Activated CD8-positive, alpha-beta T cell treated with anti-CD3 and anti-CD28 coated beads, Interleukin-2, amount 10 ng/mL, durations not matched to agents 7 days and 5 days (primary cell): ENCODE measurements at regions not wholly inside any gene's neighbourhood (a gene's known extent, or its start where the extent isn't known, plus 50 kb on each side); places are given as distances from the start of the nearest gene placed in this dataset.
A peak's percentile ranks its signal among the peaks of the same experiment; 100 is the strongest.
"Not testable (repeated sequence)": the region's sequence is repeated elsewhere in the genome, so short reads cannot be mapped to it uniquely, and the experiment has no call there.

Source experiments
- ATAC-seq: fragments of 150-1000 bp; cut with Tn5 transposase; one replicate; pipeline ENCODE4 v1.10.0; 2021; ENCODE audit warnings: moderate library complexity
- CTCF ChIA-PET: fragments of 350-600 bp; sonication (Branson Sonifier 250); formaldehyde crosslinking; loops from one replicate; lab custom pipeline; 2021; ENCODE audit warnings: antibody characterized with exemption; lab: Charles Lee
- POLR2A ChIA-PET: fragments of 350-600 bp; sonication (Branson Sonifier 250); formaldehyde crosslinking; loops from one replicate; lab custom pipeline; 2021; ENCODE audit warnings: antibody characterized with exemption; lab: Charles Lee
- DNase-seq: peaks from one replicate; pipeline ENCODE4 v3.0.0-alpha.2; 2020
- H3K27ac Mint-ChIP-seq: one replicate; pipeline ENCODE4 v1.8.0; 2021; ENCODE audit warnings: mild to moderate bottlenecking, mixed read lengths
- H3K27me3 Mint-ChIP-seq: one replicate; pipeline ENCODE4 v1.8.0; 2021; ENCODE audit warnings: low read depth, mixed read lengths
- H3K36me3 Mint-ChIP-seq: one replicate; pipeline ENCODE4 v1.8.0; 2021; ENCODE audit warnings: low read depth, mixed read lengths
- H3K4me1 Mint-ChIP-seq: one replicate; pipeline ENCODE4 v1.8.0; 2021; ENCODE audit warnings: low read depth, mixed read lengths
- H3K4me3 Mint-ChIP-seq: one replicate; pipeline ENCODE4 v1.8.0; 2021; ENCODE audit warnings: mild to moderate bottlenecking, mixed read lengths
- H3K9me3 Mint-ChIP-seq: one replicate; pipeline ENCODE4 v1.8.0; 2022; ENCODE audit warnings: mixed read lengths; ENCODE audit not compliant: insufficient read depth

- POLR2A ChIA-PET: interaction anchor here (2.2 to 9.2 kb wide), 8 partner anchors 10 to 1592 kb away, joined by 8 to 953 read pairs (median 190); a partner anchor contains a TSS
- H3K27me3 Mint-ChIP-seq: not testable (repeated sequence)
These were observed 86.2 kb downstream of the OR2B2 start for GRCh38 chr6:27825848-27826611.

GRCh38 chr6:27825025-27825793 is 87.0 kb downstream of the OR2B2 start:
- ChIA-PET CTCF (interaction anchor here (1.2 to 2.6 kb wide), 6 partner anchors 10 to 70 kb away, joined by 3 to 21 read pairs (median 7); a partner anchor contains a TSS), POLR2A (interaction anchor here (0.6 to 9.2 kb wide), 29 partner anchors 11 to 1799 kb away, joined by 3 to 953 read pairs (median 9); a partner anchor contains a TSS)
- Mint-ChIP-seq H3K4me3 (peak overlapping the region; percentile 93), H3K9me3 (no peaks in the 10 kb centered on the region), H3K27me3 (no peaks in the 10 kb centered on the region), H3K4me1 (peaks cover 45% of the 10 kb centered on the region), H3K36me3 (peaks cover 16% of the 10 kb centered on the region), H3K27ac (peak overlapping the region; percentile 99)
- DNase-seq (no peak), ATAC-seq (peak; percentile 3)

More at GRCh38 chr6:27825848-27826611, 86.2 kb downstream of the OR2B2 start:
- peaks cover 25% of the 10 kb centered on the region for H3K36me3 Mint-ChIP-seq
- not testable (repeated sequence) for ATAC-seq, H3K9me3 Mint-ChIP-seq, DNase-seq
- CTCF ChIA-PET: interaction anchor here (2.2 kb wide), 1 partner anchor 69 kb away, joined by 21 read pairs; a partner anchor contains a TSS
- peak overlapping the region; percentile 74 for H3K4me3 Mint-ChIP-seq
- peaks cover 48% of the 10 kb centered on the region for H3K4me1 Mint-ChIP-seq
- H3K27ac Mint-ChIP-seq: peak overlapping the region; percentile 90

GRCh38 chr6:27824211-27825024 is 87.8 kb downstream of the OR2B2 start:
- ChIA-PET CTCF (interaction anchor here (1.2 to 2.6 kb wide), 7 partner anchors 11 to 531 kb away, joined by 3 to 21 read pairs (median 6); a partner anchor contains a TSS), POLR2A (interaction anchor here (0.6 to 9.2 kb wide), 32 partner anchors 11 to 1801 kb away, joined by 3 to 953 read pairs (median 8); partner anchors contain the start of gene ZNF184)
- peak overlapping the region; percentile 99 for H3K27ac Mint-ChIP-seq
- peak overlapping the region; percentile 93 for H3K4me3 Mint-ChIP-seq
- not testable (repeated sequence) for H3K9me3 Mint-ChIP-seq, H3K27me3 Mint-ChIP-seq
- peaks cover 45% of the 10 kb centered on the region for H3K4me1 Mint-ChIP-seq
- DNase-seq (peak; percentile 69), ATAC-seq (peak; percentile 79)
- H3K36me3 Mint-ChIP-seq: peaks cover 14% of the 10 kb centered on the region

GRCh38 chr6:27823714-27824210 is 88.4 kb downstream of the OR2B2 start:
- DNase-seq: peak; percentile 86
- ChIA-PET CTCF (interaction anchor here (1.2 to 2.6 kb wide), 5 partner anchors 16 to 532 kb away, joined by 3 to 21 read pairs (median 8); a partner anchor contains a TSS), POLR2A (interaction anchor here (0.7 to 9.2 kb wide), 22 partner anchors 12 to 1797 kb away, joined by 3 to 953 read pairs (median 15); partner anchors contain the start of gene ZNF184)
- Mint-ChIP-seq H3K36me3 (peaks cover 14% of the 10 kb centered on the region), H3K4me3 (peak overlapping the region; percentile 93), H3K27ac (peak overlapping the region; percentile 99), H3K4me1 (peaks cover 43% of the 10 kb centered on the region)
- ATAC-seq: peak; percentile 88
- H3K27me3 Mint-ChIP-seq, H3K9me3 Mint-ChIP-seq: not testable (repeated sequence)

- Mint-ChIP-seq H3K9me3 (no peaks in the 10 kb centered on the region), H3K4me1 (peaks cover 50% of the 10 kb centered on the region), H3K4me3 (no peak overlapping the region), H3K27me3 (no peaks in the 10 kb centered on the region), H3K36me3 (peaks cover 11% of the 10 kb centered on the region), H3K27ac (peak overlapping the region; percentile 62)
- DNase-seq: no peak
- ChIA-PET CTCF (interaction anchor here (0.8 to 1.1 kb wide), 2 partner anchors 21 to 78 kb away, joined by 3 to 7 read pairs; no protein-coding TSS in a partner anchor), POLR2A (interaction anchor here (1.0 to 9.2 kb wide), 7 partner anchors 5 to 684 kb away, joined by 8 to 953 read pairs (median 17); a partner anchor contains a TSS)
- ATAC-seq: no peak
These were observed 95.3 kb downstream of the OR2B2 start for GRCh38 chr6:27816906-27817305.

GRCh38 chr6:27814665-27815424 is 97.4 kb downstream of the OR2B2 start:
- Mint-ChIP-seq H3K27ac (peak overlapping the region; percentile 98), H3K36me3 (peaks cover 26% of the 10 kb centered on the region), H3K27me3 (peaks cover 2% of the 10 kb centered on the region), H3K4me1 (peaks cover 54% of the 10 kb centered on the region), H3K9me3 (no peaks in the 10 kb centered on the region), H3K4me3 (peak overlapping the region; percentile 81)
- ATAC-seq (peak; percentile 59), DNase-seq (peak; percentile 91)
- POLR2A ChIA-PET: interaction anchor here (0.6 to 11.2 kb wide), 39 partner anchors 6 to 1790 kb away, joined by 3 to 1287 read pairs (median 6); a partner anchor contains a TSS
- CTCF ChIA-PET: interaction anchor here (1.3 to 2.6 kb wide), 2 partner anchors 57 to 80 kb away, joined by 6 to 16 read pairs; a partner anchor contains a TSS

- POLR2A ChIA-PET: interaction anchor here (0.7 to 11.2 kb wide), 34 partner anchors 7 to 1789 kb away, joined by 3 to 1287 read pairs (median 6); a partner anchor contains a TSS
- CTCF ChIA-PET: interaction anchor here (1.3 to 2.6 kb wide), 2 partner anchors 57 to 80 kb away, joined by 6 to 16 read pairs; a partner anchor contains a TSS
- Mint-ChIP-seq H3K4me3 (peak overlapping the region; percentile 81), H3K36me3 (peaks cover 28% of the 10 kb centered on the region), H3K4me1 (peaks cover 49% of the 10 kb centered on the region), H3K27ac (peak overlapping the region; percentile 98)
- H3K9me3 Mint-ChIP-seq, ATAC-seq, DNase-seq, H3K27me3 Mint-ChIP-seq: not testable (repeated sequence)
These were observed 97.9 kb downstream of the OR2B2 start for GRCh38 chr6:27814415-27814664.

GRCh38 chr6:27812805-27813492 is 99.2 kb downstream of the OR2B2 start:
- peak overlapping the region; percentile 98 for H3K27ac Mint-ChIP-seq
- DNase-seq (peak; percentile 43), ATAC-seq (no peak)
- peaks cover 32% of the 10 kb centered on the region for H3K36me3 Mint-ChIP-seq
- H3K27me3 Mint-ChIP-seq: peaks cover 2% of the 10 kb centered on the region
- ChIA-PET CTCF (interaction anchor here (1.9 to 2.6 kb wide), 2 partner anchors 82 kb away, joined by 14 to 16 read pairs; a partner anchor contains a TSS), POLR2A (interaction anchor here (0.6 to 11.2 kb wide), 22 partner anchors 8 to 1788 kb away, joined by 3 to 1287 read pairs (median 26); a partner anchor contains a TSS)
- peak overlapping the region; percentile 81 for H3K4me3 Mint-ChIP-seq
- H3K4me1 Mint-ChIP-seq: peaks cover 54% of the 10 kb centered on the region
- H3K9me3 Mint-ChIP-seq: no peaks in the 10 kb centered on the region

GRCh38 chr6:27812078-27812804 is 100.0 kb downstream of the OR2B2 start:
- Mint-ChIP-seq H3K4me3 (peak overlapping the region; percentile 68), H3K9me3 (no peaks in the 10 kb centered on the region), H3K27ac (peak overlapping the region; percentile 98), H3K36me3 (peaks cover 35% of the 10 kb centered on the region), H3K4me1 (peaks cover 57% of the 10 kb centered on the region), H3K27me3 (peaks cover 2% of the 10 kb centered on the region)
- no peak for DNase-seq
- ChIA-PET CTCF (interaction anchor here (0.9 to 1.9 kb wide), 5 partner anchors 10 to 682 kb away, joined by 3 to 14 read pairs (median 3); a partner anchor contains a TSS), POLR2A (interaction anchor here (1.1 to 11.2 kb wide), 20 partner anchors 9 to 1787 kb away, joined by 4 to 1287 read pairs (median 91); a partner anchor contains a TSS)
- ATAC-seq: no peak
